ENCODE measurements at regions not wholly inside any gene's neighbourhood (a gene's known extent, or its start where the extent isn't known, plus 50 kb on each side); places are given as distances from the start of the nearest gene placed in this dataset.
"Not testable (repeated sequence)": the region's sequence is repeated elsewhere in the genome, so short reads cannot be mapped to it uniquely, and the experiment has no call there.

DNA sequence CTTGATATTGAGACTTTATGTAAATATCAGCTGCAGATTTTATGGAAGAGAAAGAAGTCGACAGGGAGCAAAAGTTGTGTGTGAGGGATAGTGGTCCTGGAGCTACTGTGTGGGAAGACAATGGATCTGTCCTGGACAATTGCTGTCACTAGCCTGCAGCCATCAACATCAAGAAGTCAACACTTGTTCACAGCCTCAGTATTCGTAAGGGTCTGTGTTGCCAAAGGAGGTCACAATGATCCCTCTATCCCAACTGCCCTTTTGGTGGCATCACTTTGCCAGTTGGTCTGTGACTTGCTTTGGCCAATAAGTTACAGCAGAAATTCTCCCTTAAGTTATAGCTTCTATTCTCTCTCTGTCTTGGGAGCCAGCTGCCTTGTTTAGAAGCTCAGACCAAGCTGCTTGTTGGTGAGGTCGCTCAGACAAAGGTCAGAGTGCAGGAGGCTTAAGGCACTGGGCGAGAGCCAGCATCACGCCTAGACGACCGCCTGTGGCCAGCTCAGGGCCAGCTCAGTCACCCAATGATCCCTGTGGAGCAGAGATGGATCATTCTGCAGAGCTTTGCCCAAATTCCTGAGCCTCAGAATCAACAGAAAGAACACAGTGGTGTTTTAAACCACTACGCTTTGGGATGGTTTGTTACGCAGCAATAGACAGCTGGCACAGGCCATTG is 134.9 kb downstream of the RHOU start:
- no peak for DNase-seq

DNA sequence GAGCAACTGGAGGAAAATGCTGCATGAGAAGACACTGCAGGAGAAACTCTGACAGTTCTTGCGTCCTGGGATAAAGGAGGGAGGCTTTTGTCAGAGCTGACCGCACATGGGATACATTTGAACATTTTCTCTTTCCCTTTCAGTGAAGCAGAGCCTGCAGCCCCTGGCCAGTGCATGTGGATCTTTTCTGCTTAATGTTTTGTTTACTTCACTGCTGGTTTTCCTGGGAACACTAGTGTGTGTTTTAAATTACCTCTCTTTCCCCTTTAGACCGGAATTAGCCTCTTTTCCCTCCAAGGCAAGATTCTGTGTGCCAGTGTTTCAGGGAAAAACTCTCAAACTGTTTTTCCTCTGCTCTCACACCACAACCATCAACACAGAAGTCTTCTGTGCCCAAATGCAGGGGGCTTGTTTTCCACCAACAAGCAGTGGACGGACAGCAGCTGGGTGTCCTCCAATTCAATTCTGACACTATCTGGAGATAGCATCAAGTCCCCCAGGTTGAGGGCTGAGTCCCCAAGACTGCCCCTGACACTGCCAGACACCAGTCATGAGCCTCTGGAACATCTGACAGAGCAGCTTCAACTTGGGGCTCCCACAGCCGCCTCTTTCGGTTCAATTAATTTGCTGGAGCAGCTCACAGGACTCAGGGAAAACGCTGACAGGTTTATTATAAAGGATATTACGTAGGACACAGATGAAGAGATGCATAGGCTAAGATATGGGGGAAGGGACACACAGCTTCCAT is 136.2 kb downstream of the RHOU start:
- DNase-seq, result no peak

DNA sequence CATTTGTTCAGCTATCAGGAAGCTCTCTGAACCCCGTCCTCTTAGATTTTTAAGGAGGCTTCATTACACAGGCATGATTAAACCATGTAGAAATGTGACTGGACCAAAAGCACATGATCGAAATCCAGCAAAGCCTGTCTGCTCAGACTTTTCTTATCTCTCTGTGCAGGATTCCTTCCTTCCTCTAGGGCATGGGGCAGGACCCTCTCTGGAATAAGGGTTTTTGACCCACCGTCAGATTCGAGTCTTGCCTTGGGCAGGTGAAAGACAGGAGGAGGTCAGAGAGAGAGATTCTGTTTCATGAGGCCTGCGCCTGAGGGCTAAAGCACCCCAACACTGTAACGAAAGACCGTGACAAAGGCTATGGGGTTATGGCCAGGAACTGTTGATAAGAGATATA is 136.8 kb downstream of the RHOU start:
- DNase-seq, result no peak

DNA sequence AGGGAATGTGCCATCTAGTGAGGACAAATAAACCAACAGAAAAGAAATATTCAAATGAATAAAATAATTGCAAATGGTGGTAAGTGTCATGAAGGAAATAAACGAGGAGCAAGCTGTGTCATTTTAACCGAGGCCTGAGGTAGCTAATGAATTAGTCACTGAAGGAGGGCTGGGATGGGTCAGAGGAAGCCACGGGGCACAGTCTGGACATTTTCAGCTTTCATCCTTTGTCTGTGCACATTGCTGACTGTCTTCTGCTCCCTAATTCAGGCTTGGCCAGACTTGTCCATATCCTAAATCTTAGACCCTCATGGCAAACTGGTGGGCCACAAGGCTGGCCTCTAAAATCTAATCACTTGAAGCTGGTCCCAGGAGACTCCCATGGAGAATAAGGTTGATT is 138.4 kb downstream of the RHOU start:
- DNase-seq, result no peak

DNA sequence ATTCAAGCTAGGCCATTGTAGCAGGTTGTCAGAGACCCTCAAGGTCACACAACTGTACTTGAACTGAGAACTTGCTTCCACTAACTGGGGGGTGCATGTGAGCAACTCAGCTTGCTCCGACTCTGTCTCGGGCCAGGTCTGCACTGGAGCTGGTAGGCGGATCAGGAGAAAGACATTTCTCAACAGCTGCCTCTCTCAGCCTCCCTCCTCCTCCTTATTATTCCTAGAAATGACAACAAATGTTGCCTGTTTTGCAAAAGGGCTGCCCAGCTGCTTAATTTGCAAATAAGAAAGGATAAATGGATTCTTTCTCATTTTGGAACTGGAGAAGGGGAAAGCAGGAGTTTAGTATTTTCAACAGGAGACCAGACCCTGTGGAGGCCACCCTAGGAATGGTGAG is 140.5 kb downstream of the RHOU start:
- no peak for DNase-seq

DNA sequence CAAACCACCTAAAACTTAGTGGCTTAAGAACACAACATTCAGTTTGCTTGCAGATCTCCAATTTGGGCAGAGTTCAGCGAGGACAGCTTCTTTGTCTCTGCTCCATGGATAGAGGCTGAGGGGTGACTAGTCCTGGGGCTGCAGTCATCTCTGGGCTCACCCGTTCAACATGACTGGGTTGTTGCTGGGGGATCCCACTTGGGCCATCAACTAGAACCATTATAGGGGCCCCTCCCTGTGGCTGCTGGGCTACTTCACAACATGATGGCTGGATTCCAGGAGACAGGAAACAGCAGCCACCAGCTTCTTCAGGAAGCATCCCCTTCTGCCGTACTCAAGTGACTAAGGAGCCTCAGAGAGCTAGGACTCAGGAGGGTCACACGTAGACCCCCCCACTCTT is 140.9 kb downstream of the RHOU start:
- no peak for DNase-seq

DNA sequence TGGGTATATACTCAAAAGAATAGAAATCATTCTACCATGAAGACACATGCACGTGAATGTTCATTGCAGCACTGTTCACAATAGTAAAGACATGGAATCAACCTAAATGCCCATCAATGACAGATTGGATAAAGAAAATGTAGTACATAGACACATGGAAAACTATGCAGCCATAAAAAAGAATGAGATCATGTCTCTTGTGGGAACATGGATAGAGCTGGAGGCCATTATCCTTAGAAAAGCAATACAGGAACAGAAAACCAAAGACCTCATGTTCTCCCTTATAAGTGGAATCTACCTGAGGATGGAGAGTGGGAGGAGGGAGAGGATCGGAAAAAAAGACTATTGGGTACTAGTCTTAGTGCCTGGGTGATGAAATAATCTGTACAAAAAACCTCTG is 143.9 kb downstream of the RHOU start:
- DNase-seq, result no peak

DNA sequence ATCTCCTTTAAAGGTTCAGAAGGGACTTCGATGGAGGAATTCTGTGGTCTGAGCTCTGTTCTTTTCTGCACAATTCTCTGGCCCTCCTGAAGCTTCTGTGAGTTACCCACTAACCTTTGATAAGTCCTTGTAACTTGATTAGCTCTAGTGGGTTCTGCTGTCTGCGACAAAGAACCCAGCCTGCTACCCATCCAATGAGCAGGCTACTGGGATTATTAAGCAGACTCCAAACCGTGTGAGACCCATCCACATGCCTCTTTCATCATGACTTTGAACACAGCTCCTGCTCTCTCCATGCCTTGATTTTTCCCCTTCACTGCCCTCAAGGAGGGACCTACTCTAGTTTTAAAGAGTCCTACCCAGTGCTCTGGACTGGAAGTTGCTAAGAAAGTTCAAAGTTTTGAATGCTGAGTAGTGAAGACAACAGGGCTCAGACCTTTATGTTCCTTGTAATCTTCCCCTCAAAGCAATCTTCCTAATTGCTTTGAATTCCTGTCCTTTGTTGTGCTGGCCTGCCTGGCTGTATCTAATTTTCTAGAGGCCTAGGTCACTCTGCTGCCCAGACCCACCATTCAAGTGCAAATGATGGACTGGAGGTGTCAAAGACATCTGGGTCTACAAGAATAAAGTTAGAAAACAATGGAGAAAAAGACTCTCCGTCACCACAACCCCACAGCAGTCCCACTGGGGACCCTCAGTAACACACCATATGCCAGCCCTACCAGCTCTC is 146.9 kb downstream of the RHOU start:
- DNase-seq, result no peak

DNA sequence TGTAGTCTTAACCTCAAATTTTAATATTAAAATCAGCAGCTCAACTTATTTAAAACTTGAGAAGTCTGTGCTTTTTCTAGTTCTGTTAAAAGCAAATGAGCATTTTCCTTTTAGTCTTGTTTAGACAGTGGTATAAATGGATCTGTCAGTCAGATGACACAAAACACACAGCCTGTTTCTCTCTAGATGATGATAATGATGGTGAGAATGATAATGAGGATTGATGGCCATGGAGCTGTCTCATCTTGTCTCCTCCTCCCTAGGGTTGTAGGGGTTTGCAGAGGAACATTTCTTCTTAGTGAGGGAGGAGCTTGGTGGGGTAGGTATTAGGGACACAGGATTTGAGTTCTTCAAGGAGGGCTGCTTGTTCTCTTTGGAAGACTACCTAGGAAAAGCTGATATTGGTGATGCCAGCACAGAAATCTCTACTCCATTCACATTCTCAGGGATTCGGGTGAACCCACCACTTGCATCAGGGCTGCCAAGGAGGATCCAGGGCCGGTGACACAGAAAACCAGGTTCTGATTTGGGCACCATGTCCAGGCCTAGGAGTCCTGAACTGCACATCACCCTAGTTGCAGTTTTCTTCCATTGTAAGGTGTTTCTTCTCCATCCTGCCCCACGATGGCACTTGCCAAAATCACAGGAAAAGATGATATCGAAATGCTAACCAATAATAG is 147.6 kb downstream of the RHOU start:
- no peak for DNase-seq

DNA sequence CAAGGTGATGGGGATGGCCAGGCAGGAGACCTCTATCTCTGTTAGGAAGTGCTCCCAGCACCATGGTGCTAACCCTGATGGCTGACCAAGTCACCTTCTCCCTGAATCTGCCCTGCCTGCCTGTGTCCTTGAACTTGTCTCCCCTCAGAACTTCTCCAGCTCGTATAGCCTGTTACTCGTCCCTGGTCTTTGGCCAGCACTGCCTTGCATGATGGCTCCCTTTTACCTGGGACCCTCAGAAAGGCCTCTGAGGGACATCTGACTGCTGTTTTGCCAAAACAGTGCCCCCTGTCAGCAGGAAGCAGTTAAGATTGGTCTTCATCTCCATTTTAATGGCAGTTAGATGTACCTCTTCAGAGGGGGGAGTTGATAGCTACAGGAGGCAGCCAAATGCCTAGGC is 148.3 kb downstream of the RHOU start:
- DNase-seq, result no peak

DNA sequence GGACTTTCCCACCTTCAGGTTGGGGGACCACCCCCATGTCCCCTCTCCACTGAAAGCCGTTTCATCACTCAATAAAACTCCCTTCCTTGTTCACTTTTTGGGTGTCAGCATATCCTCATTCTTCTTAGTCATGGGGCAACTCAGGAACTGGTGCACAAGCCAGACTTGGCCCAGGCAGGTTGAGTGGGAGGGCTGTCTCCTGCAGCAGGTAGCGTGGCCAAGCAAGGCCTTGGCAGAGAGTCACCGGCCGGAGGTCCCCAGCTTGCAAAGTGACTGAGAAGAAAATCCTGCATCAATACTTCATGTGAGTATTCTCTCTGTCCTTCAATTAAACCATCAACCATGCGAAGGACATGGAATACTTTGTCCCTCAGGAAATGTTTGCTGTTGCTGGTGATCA is 148.9 kb downstream of the RHOU start:
- DNase-seq, result no peak

DNA sequence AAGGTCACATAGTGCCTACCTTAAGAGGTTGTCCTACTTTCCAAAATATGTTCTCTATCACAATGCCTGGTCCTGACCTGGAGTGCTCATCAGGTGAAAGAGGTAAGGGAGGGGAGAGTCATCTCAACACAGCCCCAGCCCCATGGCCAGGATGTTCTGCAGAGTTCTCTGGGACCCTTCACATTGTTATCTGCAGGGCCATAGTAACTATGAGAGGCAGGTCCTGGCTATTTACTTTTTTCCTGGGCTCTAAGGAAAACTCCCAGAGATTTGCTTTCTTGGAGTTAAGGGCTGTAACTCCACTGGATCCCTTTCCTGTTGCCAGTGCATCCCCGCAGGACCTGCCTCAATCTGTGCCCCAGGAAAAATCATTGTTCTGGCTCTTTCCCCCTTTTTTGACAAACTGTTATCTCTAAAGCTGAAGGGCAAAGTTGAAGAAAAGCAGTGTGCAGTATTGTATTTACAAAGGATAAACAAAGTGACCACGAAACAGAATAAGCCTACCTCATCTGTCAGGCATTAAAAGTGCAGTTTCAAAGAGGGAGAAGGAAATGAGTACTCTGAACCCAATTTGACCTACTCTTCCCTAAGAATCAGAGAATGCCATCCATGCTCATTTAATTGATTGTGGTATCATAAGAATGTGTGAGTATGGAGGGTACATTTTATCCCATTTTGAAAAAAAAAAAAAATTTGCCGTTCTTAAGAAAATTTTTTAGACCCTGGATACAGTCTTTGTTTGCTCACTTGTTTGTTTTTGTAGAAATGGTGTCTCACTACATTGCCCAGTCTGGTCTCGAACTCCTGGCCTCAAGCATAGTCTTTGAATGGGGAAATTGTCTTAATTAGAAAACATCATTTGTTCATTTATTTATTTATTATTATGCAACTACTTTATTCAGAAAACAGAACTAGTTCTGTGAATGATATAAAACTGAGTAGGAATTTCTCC is 149.6 kb downstream of the RHOU start:
- no peak for DNase-seq

DNA sequence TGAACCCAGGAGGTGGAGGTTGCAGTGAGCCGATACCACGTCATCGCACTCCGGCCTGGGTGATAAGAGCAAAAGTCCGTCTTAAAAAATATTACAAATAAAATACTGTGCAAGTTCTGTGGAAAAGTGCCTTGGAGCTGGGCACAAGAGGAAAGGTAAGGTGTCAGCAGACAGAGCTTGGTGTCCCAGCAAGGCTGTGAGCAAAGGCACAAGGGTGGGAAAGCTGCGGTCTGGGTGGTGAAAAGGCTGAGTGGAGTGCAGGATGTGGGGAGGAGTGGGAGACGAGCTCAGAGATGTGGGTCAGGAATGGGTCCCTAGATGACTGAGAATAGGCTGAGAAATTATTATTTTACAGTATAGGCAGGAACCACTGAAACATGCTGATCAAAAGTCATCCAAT is 150.6 kb downstream of the RHOU start:
- no peak for DNase-seq

DNA sequence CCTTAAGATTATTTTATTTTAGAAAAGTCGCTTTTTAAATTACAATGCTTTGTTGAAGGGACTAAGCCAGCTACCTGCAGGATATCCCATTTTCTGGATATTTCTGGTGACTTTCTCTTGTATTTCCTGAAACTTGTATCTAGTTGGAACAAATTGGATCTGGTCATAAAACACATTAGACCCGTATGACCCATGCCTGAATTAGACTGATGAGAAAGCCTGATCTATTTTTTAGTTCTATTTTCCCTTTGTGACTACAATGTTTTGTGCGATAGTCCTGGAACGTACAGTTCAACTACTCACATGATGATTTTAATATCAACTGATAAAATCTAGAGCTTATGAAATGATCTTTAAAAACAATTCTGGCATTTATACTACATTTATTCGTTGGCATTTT is 151.8 kb downstream of the RHOU start:
- DNase-seq, result no peak

DNA sequence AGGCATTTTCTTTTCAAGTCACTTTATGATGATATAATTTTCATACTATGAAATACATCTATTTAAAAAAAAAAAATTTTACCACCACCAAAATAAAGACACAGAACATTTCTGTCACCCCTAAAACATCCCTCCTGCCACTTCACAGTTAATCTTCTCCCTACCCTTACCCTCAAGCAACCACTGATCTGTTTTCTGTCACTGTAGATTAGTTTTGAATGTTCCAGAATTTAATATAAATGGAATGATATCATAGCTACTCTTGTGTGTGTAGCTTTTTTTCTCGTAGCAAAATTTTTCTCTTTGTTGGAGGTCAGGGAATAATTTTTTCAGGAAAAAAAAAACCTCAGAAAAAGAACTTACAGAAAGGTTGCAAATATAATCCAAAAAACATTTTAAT is 152.7 kb downstream of the RHOU start:
- no peak for DNase-seq

DNA sequence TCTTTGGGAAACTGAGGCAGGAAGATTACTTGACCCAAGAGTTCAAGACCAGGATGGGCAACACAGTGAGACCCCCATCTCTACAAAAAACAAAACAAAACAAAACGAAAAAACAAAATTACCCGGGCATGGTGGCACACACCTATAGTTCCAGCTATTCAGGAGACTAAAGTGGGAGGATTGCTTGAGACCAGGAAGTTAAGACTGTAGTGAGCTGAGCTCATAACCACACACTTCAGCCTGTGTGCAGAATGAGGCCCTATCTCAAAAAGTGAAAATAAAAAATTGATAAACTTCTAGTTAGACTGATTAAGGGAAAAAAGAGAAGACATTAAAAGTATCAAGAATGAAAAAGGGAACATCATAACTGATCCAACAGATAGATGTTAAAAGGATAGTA is 154.0 kb downstream of the RHOU start:
- no peak for DNase-seq

DNA sequence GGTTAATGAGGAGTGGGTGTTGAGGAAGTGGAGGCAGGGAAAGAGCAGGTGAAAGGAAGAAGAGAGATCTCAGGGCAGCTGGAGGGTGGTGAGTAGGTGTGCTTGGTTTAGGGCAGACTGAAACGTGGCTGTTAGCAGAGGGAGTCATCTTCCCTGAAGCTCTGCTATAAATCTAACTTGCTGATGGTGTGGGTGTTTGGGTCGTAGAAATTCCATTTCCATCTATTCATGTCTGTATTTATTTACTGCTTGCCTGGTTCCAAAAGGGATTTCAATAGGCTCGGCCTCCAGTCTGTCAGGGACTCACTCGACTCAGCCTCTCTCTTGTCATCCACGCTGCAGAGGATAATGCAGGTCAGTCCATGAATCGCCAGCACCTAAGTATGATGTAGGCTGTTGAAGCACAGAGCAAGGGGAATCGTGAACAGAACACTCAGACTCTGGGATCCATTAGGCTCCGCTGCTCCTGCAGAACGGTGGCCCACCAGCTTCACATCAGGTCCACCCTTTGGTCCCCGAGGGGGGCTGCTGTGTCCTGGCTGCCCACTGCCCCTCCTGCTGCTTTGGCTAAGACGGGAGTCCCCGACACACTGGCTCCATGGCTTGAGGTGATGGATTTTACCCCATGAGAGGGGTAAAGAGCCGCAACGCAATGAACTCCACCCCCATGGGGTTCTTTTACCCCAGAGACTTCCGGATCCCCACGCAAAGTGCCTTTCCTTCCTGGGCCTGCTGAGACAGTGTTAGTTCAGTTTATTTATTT is 156.2 kb downstream of the RHOU start:
- no peak for DNase-seq

DNA sequence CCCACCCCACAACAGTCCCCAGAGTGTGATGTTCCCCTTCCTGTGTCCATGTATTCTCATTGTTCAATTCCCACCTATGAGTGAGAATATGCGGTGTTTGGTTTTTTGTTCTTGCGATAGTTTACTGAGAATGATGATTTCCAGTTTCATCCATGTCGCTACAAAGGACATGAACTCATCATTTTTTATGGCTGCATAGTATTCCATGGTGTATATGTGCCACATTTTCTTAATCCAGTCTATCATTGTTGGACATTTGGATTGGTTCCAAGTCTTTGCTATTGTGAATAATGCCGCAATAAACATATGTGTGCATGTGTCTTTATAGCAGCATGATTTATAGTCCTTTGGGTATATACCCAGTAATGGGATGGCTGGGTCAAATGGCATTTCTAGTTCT is 156.9 kb downstream of the RHOU start:
- DNase-seq, result not testable (repeated sequence)

DNA sequence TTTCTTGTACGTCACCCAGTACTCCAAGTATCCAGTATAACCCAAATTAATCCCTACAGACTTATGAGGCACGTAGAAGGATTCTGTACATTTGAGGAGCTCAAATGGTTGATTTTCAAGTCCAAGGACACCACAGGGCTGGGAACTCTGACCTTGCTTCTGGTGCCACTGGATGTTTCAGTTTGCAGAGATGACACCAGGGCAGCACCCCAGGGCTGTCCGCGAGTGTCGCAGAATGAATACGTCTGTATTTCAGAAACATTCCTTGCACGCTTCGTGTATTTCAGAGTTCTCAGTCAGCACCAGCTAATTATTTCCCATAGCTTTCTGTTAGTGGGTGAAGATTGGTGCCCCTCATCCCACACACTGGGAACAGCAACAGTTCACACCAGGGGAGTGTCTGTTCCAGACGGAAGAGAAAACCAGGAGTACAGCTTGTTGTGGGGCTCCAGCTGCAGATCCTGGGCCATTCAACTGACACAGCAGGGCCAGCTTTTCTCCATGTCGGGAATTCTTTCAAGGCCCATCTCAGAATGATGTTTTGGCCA is 159.2 kb downstream of the RHOU start:
- no peak for DNase-seq

DNA sequence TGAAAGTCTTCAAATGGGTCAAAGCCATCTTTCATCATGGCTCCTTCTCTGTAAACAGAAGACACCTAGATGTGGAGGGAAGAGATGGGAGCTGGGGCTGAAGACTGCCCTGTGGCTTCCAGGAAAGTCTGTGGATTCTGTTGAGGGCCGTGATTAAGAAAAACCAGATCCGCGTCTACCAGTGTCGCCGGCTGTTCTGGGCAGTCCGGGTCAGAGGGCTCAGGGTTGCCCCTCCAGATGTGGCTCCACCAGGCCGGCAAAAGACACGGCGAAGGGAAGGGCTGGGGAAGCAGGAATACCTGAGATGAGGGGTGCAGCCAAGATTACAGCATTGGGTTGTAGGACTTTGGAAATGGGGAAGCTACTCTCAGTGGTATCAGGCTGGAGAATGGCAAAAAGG is 162.6 kb downstream of the RHOU start:
- no peak for DNase-seq

DNA sequence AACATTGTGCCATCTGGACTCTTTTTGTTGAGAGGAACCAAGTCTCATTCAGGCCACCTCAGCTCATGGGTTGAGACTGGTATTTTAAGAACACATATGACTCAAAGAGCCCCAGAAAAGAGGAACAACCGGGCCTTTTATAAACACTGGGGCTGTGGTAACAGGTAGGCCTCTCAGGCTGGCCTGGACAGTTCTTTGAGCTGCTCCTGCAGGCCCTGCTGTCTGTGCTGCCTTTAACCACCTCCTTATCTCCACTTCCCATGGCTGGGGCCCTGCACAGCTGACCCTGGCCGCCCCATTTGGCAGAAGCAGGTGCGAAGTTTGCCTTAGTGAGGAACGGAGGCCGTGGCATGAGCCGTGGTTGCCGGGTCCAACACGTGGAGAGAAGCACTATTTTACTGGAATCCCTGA is 163.3 kb downstream of the RHOU start:
- no peak for DNase-seq

All from activated CD8-positive, alpha-beta memory T cell treated with anti-CD3 and anti-CD28 coated beads, Interleukin-2, amount 50 U/mL, for 48 hours (primary cell).